Loucy (cell line): ENCODE measurements at regions not wholly inside any gene's neighbourhood (a gene's known extent, or its start where the extent isn't known, plus 50 kb on each side); places are given as distances from the start of the nearest gene placed in this dataset.

Source experiments
- H2AFZ ChIP-seq: fragments of 200-600 bp; sonication (generic); 2 replicates; pipeline ENCODE4 v1.6.0; 2016; ENCODE audit warnings: antibody characterized with exemption, mild to moderate bottlenecking, low read length, moderate library complexity
- H3F3A ChIP-seq: fragments of 200-600 bp; 2 replicates; pipeline ENCODE4 v1.6.0; 2016; ENCODE audit warnings: antibody characterized with exemption, low read depth, mild to moderate bottlenecking
- H3K27me3 ChIP-seq: fragments of 200-600 bp; sonication (generic); 2 replicates; pipeline ENCODE4 v1.6.1; 2014; ENCODE audit warnings: low read length, mild to moderate bottlenecking; ENCODE audit not compliant: insufficient read depth, poor library complexity, severe bottlenecking
- H3K36me3 ChIP-seq: fragments of 200-600 bp; sonication (generic); 2 replicates; pipeline ENCODE4 v1.6.1; 2016; ENCODE audit warnings: low read length; ENCODE audit not compliant: insufficient read depth
- H3K4me1 ChIP-seq: fragments of 200-600 bp; sonication (generic); 2 replicates; pipeline ENCODE4 v1.5.1; 2014; ENCODE audit warnings: low read length, mild to moderate bottlenecking; ENCODE audit not compliant: insufficient read depth, poor library complexity, severe bottlenecking
- H3K4me2 ChIP-seq: fragments of 200-600 bp; sonication (generic); 2 replicates; pipeline ENCODE4 v1.6.0; 2014; ENCODE audit warnings: antibody characterized with exemption, low read length, low read depth, mild to moderate bottlenecking; ENCODE audit not compliant: poor library complexity, severe bottlenecking
- H3K4me3 ChIP-seq: fragments of 200-600 bp; sonication (generic); 2 replicates; pipeline ENCODE4 v1.5.1; 2014; ENCODE audit warnings: low read length, mild to moderate bottlenecking, mixed read lengths; ENCODE audit not compliant: poor library complexity, severe bottlenecking
- H3K79me2 ChIP-seq: fragments of 200-600 bp; sonication (generic); 2 replicates; pipeline ENCODE4 v1.6.1; 2014; ENCODE audit warnings: low read length; ENCODE audit not compliant: insufficient read depth
- H3K9ac ChIP-seq: fragments of 200-600 bp; sonication (generic); 2 replicates; pipeline ENCODE4 v1.6.0; 2014; ENCODE audit warnings: mild to moderate bottlenecking, low read depth, low read length, moderate library complexity; ENCODE audit not compliant: poor library complexity, severe bottlenecking
- H3K9me2 ChIP-seq: fragments of 200-600 bp; sonication (generic); replicated peaks from 2 replicates; pipeline ENCODE4 v1.6.1; 2016; ENCODE audit warnings: low read depth, low read length, mixed read lengths
- H3K9me3 ChIP-seq: fragments of 200-600 bp; sonication (generic); 2 replicates; pipeline ENCODE4 v1.6.1; 2014; ENCODE audit warnings: mild to moderate bottlenecking, antibody characterized with exemption, low read length, low read depth; ENCODE audit not compliant: insufficient read depth
- H4K20me1 ChIP-seq: fragments of 200-600 bp; sonication (generic); 2 replicates; pipeline ENCODE4 v1.6.0; 2014; ENCODE audit warnings: antibody characterized with exemption, low read length, mild to moderate bottlenecking; ENCODE audit not compliant: insufficient read depth, poor library complexity, severe bottlenecking
- EZH2phosphoT487 ChIP-seq: fragments of 200-600 bp; IDR thresholded peaks from 2 replicates; pipeline ENCODE4 v1.6.1; 2018; ENCODE audit warnings: antibody characterized with exemption, mild to moderate bottlenecking, moderate library complexity, borderline replicate concordance
- TF ChIP-seq, protein P1 (sequence below): fragments of 200-600 bp; sonication (generic); conservative IDR thresholded peaks from 2 replicates; pipeline ENCODE4 v1.5.1; 2014; ENCODE audit warnings: mild to moderate bottlenecking, antibody characterized with exemption, low read length

DNA sequence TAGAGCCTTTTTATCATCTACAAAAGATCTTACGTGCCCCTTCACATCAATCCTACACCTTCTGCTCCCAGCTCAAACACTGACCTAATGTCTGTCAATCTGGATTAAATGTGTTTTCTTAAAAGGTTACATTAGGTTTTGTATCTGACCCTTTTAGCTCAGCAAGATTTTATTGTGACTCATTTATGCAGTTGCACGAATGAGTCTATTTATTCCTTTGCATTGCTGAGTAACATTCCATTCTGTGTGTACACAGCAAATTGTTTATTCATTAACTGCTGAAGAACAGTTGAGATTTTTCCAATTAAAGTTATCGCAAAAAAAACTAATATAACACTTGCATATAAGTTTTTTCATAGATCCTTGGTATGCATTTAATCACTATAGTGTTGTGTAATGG, 253.9 kb upstream of the GPC6 start:
- TF ChIP-seq EZH2phosphoT487 = no peak
- TF ChIP-seq, protein P1, sequence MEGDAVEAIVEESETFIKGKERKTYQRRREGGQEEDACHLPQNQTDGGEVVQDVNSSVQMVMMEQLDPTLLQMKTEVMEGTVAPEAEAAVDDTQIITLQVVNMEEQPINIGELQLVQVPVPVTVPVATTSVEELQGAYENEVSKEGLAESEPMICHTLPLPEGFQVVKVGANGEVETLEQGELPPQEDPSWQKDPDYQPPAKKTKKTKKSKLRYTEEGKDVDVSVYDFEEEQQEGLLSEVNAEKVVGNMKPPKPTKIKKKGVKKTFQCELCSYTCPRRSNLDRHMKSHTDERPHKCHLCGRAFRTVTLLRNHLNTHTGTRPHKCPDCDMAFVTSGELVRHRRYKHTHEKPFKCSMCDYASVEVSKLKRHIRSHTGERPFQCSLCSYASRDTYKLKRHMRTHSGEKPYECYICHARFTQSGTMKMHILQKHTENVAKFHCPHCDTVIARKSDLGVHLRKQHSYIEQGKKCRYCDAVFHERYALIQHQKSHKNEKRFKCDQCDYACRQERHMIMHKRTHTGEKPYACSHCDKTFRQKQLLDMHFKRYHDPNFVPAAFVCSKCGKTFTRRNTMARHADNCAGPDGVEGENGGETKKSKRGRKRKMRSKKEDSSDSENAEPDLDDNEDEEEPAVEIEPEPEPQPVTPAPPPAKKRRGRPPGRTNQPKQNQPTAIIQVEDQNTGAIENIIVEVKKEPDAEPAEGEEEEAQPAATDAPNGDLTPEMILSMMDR = no peak
- no peaks in the 10 kb centered on the region for H3K9me3 ChIP-seq
- H3K79me2 ChIP-seq = no peaks in the 10 kb centered on the region
- no peaks in the 10 kb centered on the region for H3F3A ChIP-seq
- no peaks in the 10 kb centered on the region for H4K20me1 ChIP-seq
- no peaks in the 10 kb centered on the region for H3K4me1 ChIP-seq
- no peak overlapping the region for H2AFZ ChIP-seq
- H3K9me2 ChIP-seq = no peaks in the 10 kb centered on the region
- H3K27me3 ChIP-seq = no peaks in the 10 kb centered on the region
- no peaks in the 10 kb centered on the region for H3K36me3 ChIP-seq
- H3K9ac ChIP-seq = no peak overlapping the region
- no peak overlapping the region for H3K4me2 ChIP-seq
- H3K4me3 ChIP-seq = no peak overlapping the region

DNA sequence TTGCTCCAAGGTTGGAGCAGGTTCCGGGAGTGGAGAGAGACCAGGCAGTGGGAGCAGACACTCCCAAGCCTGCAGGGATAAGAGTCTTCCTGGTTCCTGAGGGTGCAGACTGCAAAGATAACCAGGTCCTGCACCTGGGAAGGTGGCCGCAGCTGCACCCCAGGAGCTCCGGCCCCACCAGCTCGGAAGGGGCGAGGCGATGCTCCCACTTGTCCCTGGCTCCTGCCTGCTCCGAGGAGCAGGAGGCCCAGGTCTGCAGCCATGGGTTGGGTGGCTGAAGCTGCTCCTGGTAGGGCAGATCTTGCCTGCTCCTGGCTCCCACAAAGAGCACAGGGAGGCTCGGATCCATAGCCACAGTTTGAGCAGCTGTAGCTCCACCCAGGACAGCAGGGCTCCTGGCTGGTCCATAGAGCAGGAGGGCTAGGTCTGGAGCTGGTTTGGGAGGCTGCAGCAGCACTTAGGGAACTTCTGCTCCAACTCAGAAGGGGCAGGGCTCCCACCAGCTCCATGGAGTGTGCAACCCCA, 251.6 kb upstream of the GPC6 start:
- Histone ChIP-seq H3K4me2 (no peak overlapping the region), H3K27me3 (no peaks in the 10 kb centered on the region), H3K79me2 (no peaks in the 10 kb centered on the region), H3K9me2 (no peaks in the 10 kb centered on the region), H3K36me3 (no peaks in the 10 kb centered on the region), H3K4me1 (no peaks in the 10 kb centered on the region), H3K9ac (no peak overlapping the region), H3K9me3 (no peaks in the 10 kb centered on the region), H3F3A (no peaks in the 10 kb centered on the region), H4K20me1 (no peaks in the 10 kb centered on the region), H3K4me3 (no peak overlapping the region), H2AFZ (no peak overlapping the region)
- no peak for TF ChIP-seq EZH2phosphoT487
- TF ChIP-seq, protein P1 = no peak

DNA sequence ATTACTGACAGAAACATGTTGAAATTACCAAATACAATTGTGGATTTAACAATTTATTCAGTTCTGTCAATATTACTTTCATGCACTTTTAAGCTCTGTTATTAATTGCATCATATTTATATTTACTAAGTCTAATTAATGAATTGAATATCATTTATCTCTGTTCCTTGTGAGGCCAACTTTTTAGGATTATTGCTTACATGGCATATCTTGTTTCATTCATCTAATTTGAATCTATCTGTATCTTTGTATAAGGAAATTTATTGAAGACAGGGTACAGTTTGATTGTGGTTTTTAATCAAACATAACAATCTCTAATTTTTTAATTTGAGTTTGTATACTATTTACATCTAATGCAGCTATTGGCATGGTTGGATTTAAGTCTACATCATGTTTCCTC, 249.9 kb upstream of the GPC6 start:
- H3K79me2 ChIP-seq = no peaks in the 10 kb centered on the region
- no peak overlapping the region for H3K4me3 ChIP-seq
- no peak overlapping the region for H3K9ac ChIP-seq
- no peaks in the 10 kb centered on the region for H3K36me3 ChIP-seq
- no peaks in the 10 kb centered on the region for H4K20me1 ChIP-seq
- H3K4me1 ChIP-seq = no peaks in the 10 kb centered on the region
- H2AFZ ChIP-seq = no peak overlapping the region
- H3K4me2 ChIP-seq = no peak overlapping the region
- TF ChIP-seq, protein P1 = no peak
- TF ChIP-seq EZH2phosphoT487 = no peak
- H3F3A ChIP-seq = no peaks in the 10 kb centered on the region
- H3K27me3 ChIP-seq = no peaks in the 10 kb centered on the region
- no peaks in the 10 kb centered on the region for H3K9me2 ChIP-seq
- H3K9me3 ChIP-seq = no peaks in the 10 kb centered on the region
